ENCODE measurements at regions not wholly inside any gene's neighbourhood (a gene's known extent, or its start where the extent isn't known, plus 50 kb on each side); places are given as distances from the start of the nearest gene placed in this dataset.
"Not testable (repeated sequence)": the region's sequence is repeated elsewhere in the genome, so short reads cannot be mapped to it uniquely, and the experiment has no call there.

DNA sequence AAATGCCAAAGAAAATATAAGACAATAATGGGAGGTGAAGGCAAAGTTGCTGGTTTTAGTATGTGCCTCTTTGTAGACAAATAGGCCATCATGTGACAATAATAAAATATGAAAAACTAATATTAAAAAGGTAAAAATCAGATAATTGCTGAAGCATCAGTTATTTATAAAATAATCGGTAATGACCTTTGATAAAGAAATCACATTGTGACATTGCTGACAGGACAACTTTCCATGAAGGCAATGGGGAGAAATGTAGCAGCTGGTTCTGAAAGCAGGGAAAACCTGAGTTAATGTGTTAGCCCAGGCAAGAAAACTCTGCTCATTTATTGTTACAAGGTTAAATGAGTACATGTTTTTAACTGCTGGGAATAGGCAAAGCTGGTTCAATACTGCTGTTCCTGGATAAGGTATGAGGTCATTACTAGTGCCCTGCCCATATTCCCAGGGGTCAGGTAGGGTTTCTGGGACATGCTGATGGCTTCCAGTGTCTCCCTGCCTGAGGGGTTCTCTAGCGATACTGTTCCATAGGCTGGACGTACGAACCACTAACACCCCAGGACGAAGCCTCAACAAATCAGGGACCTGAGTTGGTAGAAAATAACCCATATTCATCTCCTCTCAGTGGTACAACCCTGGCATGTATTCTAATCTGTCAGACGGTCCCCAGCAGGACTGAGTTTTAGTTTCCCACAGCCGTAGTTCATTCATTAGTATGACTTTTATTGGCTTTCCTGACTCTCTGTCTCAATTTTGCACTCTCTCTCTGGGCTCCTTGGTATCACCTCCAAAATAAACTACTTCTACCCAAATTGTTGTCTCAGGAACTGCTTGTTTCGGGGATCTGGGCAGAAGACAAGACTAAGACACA lies 355.9 kb downstream of the TXNL1 start:
- H3K36me3 ChIP-seq (ENCODE audit: low read depth): no peaks in the 10 kb centered on the region
- TF ChIP-seq, protein P1, sequence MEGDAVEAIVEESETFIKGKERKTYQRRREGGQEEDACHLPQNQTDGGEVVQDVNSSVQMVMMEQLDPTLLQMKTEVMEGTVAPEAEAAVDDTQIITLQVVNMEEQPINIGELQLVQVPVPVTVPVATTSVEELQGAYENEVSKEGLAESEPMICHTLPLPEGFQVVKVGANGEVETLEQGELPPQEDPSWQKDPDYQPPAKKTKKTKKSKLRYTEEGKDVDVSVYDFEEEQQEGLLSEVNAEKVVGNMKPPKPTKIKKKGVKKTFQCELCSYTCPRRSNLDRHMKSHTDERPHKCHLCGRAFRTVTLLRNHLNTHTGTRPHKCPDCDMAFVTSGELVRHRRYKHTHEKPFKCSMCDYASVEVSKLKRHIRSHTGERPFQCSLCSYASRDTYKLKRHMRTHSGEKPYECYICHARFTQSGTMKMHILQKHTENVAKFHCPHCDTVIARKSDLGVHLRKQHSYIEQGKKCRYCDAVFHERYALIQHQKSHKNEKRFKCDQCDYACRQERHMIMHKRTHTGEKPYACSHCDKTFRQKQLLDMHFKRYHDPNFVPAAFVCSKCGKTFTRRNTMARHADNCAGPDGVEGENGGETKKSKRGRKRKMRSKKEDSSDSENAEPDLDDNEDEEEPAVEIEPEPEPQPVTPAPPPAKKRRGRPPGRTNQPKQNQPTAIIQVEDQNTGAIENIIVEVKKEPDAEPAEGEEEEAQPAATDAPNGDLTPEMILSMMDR (IDR thresholded peaks at IDR 0.05): no peak
- no peaks in the 10 kb centered on the region for H3K4me1 ChIP-seq (ENCODE audit: low read depth)
- H3K4me3 ChIP-seq: no peak overlapping the region
- no peaks in the 10 kb centered on the region for H3K9me3 ChIP-seq
- ATAC-seq (no peak), DNase-seq (no peak)
- intact Hi-C loops (cut with DNase I, micrococcal nuclease): no loop called here

DNA sequence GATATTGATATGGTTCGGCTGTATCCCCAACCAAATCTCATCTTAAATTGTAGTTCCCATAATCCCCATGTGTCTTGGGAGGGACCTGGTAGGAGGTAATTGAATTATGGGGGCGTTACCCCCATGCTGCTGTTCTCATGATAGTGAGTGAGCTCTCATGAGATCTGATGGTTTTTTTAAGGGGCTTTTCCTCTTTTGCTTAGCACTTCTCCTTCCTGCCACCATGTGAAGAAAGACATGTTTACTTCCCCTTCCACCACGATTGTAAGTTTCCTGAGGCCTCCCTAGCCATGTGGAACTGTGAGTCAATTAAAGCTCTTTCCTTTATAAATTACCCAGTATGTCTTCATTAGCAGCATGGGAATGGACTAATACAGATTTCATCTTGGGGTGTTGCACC lies 358.6 kb downstream of the TXNL1 start:
- ATAC-seq; H3K36me3 ChIP-seq (ENCODE audit: low read depth); H3K9me3 ChIP-seq; intact Hi-C loops (cut with DNase I, micrococcal nuclease); H3K4me3 ChIP-seq; DNase-seq; H3K4me1 ChIP-seq (ENCODE audit: low read depth): not testable (repeated sequence)

DNA sequence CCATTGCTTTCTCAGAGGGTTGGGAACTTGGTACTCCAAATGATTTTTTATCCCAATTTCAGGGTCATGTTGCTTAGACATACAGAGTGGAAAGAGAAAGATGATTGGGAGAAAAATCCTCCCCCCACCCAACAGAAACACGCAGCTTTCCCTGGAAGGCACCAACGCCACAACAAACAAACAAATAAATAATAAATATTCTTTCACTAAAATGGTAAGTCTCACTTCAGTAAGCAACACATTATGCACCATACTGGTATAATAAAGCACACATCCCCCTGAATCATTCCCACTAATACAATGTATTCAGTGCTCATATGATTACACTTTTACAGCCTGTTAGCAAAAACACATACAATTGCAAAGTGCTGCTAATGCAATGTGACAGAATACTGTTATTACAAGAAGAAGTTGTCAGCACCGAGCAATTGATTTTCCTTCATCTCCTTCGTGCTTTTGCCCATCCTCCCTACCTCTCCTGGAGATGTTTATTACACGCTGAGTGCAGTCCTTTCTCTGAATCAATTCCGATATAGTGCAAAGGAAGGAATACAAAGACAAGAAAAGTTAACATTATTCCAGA lies 359.9 kb downstream of the TXNL1 start:
- TF ChIP-seq, protein P1 (IDR thresholded peaks at IDR 0.05): no peak
- no peak overlapping the region for H3K4me3 ChIP-seq
- no peaks in the 10 kb centered on the region for H3K4me1 ChIP-seq (ENCODE audit: low read depth)
- ATAC-seq: no peak
- intact Hi-C loops (cut with DNase I, micrococcal nuclease): no loop called here
- H3K9me3 ChIP-seq: no peaks in the 10 kb centered on the region
- no peaks in the 10 kb centered on the region for H3K36me3 ChIP-seq (ENCODE audit: low read depth)
- no peak for DNase-seq

DNA sequence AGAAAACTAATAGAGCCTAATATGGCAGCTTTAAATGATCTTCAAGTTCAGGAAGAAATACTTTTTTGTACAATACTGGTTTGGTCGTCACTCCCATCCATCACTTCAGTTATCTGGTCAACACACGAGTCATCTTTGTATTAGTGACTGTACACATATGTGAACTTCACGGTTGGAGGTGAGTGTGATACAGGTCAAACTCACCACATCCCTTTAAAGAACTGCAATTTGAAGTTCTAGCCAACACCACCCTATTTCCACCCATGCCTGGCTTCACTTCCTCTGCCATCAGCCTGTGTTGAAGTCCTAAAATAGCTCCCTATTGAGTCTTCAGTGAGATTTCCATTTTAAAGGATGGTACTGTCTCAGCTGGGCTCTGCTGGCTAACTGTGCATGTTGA lies 361.9 kb downstream of the TXNL1 start:
- DNase-seq: no peak
- Histone ChIP-seq H3K4me3 (no peak overlapping the region), H3K4me1 (ENCODE audit: low read depth) (no peaks in the 10 kb centered on the region), H3K9me3 (no peaks in the 10 kb centered on the region), H3K36me3 (ENCODE audit: low read depth) (no peaks in the 10 kb centered on the region)
- TF ChIP-seq, protein P1 (IDR thresholded peaks at IDR 0.05): no peak
- ATAC-seq: no peak
- intact Hi-C loops (cut with DNase I, micrococcal nuclease): no loop called here

DNA sequence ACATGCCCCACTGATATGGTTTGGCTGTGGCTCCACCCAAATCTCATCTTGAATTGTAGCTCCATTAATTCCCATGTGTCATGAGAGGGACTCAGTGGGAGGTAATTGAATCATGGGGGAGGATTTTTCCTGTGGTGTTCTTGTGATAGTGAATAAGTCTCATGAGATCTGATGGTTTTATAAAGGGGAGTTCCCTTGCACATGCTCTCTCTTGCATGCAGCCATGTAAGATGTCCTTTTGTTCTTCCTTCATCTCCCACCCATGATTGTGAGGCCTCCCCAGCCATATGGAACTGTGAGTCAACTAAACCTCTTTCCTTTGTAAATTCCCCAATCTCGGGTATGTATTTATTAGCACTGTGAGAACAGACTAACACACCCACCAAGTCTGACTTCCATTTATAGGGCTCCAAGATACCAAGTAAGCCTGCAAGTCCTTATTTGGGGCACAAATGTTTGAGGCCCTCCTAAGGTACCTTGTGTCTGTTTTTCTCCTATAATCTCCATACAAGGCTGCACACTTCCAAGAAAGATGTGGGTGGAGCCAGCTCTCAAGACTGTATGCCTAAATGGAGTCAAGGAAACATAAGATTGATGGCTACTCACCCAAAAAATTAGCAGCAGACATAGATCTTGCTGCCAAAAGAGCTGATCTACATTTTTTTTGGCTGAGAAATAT lies 364.7 kb downstream of the TXNL1 start:
- H3K4me1 ChIP-seq (ENCODE audit: low read depth): no peaks in the 10 kb centered on the region
- H3K36me3 ChIP-seq (ENCODE audit: low read depth): no peaks in the 10 kb centered on the region
- TF ChIP-seq, protein P1 (IDR thresholded peaks at IDR 0.05): no peak
- DNase-seq: no peak
- ATAC-seq: no peak
- no peak overlapping the region for H3K4me3 ChIP-seq
- intact Hi-C loops (cut with DNase I, micrococcal nuclease): no loop called here
- peaks cover 3% of the 10 kb centered on the region for H3K9me3 ChIP-seq

DNA sequence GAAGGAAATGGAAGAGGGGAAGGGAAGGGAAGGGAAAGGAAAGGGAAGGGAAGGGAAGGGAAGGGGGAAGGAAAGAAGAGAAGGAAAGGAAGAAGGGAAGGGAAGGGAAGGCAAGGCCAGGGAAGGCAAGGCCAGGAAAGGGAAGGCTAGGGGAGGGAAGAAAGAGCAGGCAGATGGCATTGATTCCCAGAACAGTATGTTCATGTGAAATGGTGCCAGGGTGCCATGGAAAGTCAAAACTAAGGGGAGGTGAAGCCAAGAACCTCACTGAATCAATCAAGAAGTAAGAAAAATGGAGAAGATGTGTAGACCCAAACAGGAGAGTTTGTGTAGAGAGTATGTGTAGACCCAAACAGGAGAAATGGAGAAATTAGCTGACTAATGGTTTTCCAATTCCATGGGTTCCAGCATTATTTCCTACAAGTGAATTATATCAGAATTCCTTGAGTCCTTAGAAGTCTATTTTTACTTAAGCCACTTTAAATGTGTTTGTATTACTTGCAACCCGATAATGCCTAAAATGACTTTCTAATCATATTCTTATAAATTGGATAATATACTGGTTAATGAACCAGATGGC lies 367.6 kb downstream of the TXNL1 start:
- intact Hi-C loops (cut with DNase I, micrococcal nuclease): no loop called here
- Histone ChIP-seq H3K36me3 (ENCODE audit: low read depth) (no peaks in the 10 kb centered on the region), H3K9me3 (peaks cover 6% of the 10 kb centered on the region), H3K4me1 (ENCODE audit: low read depth) (no peaks in the 10 kb centered on the region), H3K4me3 (no peak overlapping the region)
- TF ChIP-seq, protein P1 (IDR thresholded peaks at IDR 0.05): no peak
- no peak for DNase-seq
- no peak for ATAC-seq

Measured in mucosa of descending colon (tissue), 3 donors.